ENCODE measurements at regions not wholly inside any gene's neighbourhood (a gene's known extent, or its start where the extent isn't known, plus 50 kb on each side); places are given as distances from the start of the nearest gene placed in this dataset.

DNA sequence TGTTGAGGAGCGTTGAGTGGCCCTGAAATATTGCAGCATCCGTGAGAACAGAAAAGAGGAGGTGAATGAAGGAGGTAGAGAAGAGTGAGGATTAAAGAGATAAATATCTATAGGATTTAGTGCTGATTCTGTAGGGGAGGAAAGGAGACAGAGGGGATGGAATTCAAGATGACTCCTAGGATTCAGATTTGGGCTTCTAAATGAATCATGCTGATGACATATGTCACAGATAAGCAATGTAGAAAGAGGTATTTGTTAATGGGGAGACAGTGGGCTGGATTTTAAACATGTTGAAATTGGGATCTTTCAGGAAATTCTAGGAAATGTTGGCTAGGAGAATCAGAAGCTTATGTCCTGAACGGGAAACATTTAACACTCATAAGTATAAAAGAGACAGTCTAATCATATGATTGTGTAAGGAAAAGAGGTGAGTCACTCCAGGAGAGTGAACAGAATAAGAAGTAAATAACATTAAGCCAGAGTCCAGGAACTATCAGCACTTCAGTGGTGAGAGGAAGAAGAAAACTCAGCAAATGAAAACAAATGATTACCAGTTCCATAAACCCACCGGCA lies 58.1 kb upstream of the DIO2 start:
- TF ChIP-seq, protein P1, sequence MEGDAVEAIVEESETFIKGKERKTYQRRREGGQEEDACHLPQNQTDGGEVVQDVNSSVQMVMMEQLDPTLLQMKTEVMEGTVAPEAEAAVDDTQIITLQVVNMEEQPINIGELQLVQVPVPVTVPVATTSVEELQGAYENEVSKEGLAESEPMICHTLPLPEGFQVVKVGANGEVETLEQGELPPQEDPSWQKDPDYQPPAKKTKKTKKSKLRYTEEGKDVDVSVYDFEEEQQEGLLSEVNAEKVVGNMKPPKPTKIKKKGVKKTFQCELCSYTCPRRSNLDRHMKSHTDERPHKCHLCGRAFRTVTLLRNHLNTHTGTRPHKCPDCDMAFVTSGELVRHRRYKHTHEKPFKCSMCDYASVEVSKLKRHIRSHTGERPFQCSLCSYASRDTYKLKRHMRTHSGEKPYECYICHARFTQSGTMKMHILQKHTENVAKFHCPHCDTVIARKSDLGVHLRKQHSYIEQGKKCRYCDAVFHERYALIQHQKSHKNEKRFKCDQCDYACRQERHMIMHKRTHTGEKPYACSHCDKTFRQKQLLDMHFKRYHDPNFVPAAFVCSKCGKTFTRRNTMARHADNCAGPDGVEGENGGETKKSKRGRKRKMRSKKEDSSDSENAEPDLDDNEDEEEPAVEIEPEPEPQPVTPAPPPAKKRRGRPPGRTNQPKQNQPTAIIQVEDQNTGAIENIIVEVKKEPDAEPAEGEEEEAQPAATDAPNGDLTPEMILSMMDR (IDR thresholded peaks at IDR 0.05): no peak
- no peak for TF ChIP-seq EZH2 (IDR thresholded peaks at IDR 0.05; ENCODE audit: borderline replicate concordance, insufficient read depth, low read depth, low read length, poor library complexity, severe bottlenecking)
